GM19324 (cell line): ENCODE measurements at regions not wholly inside any gene's neighbourhood (a gene's known extent, or its start where the extent isn't known, plus 50 kb on each side); places are given as distances from the start of the nearest gene placed in this dataset.
"Not testable (repeated sequence)": the region's sequence is repeated elsewhere in the genome, so short reads cannot be mapped to it uniquely, and the experiment has no call there.

Experiments
- ATAC-seq: cut with Tn5 transposase; IDR thresholded peaks from one replicate; pipeline ENCODE4 v1.9.1; 2021; ENCODE audit warnings: mild to moderate bottlenecking, moderate library complexity; ENCODE audit not compliant: unreplicated experiment, low FRiP score

GRCh38 chr2:199040522-199040921 is 417.2 kb downstream of the SATB2 start:
- no peak for ATAC-seq

GRCh38 chr2:199033761-199034160 is 424.0 kb downstream of the SATB2 start:
- not testable (repeated sequence) for ATAC-seq

GRCh38 chr2:199025146-199025545 is 432.6 kb downstream of the SATB2 start:
- ATAC-seq: no peak

GRCh38 chr2:199024224-199024623 is 433.5 kb downstream of the SATB2 start:
- no peak for ATAC-seq

- ATAC-seq: no peak
Measured at GRCh38 chr2:199019898-199020507, 437.7 kb downstream of the SATB2 start.

- ATAC-seq: no peak
Measured at GRCh38 chr2:199018826-199019225, 438.9 kb downstream of the SATB2 start.

- ATAC-seq: no peak
Measured at GRCh38 chr2:199015072-199015471, 442.7 kb downstream of the SATB2 start.

- no peak for ATAC-seq
Measured at GRCh38 chr2:199014226-199014625, 443.5 kb downstream of the SATB2 start.

GRCh38 chr2:199011908-199012307 is 445.8 kb downstream of the SATB2 start:
- no peak for ATAC-seq

GRCh38 chr2:198994678-198995077 is 463.1 kb downstream of the SATB2 start:
- ATAC-seq: no peak

GRCh38 chr2:198991431-198991830 is 466.3 kb downstream of the SATB2 start:
- ATAC-seq: no peak

- no peak for ATAC-seq
Measured at GRCh38 chr2:198975779-198976178, 482.0 kb downstream of the SATB2 start.

- no peak for ATAC-seq
Measured at GRCh38 chr2:198973785-198974184, 484.0 kb downstream of the SATB2 start.

- ATAC-seq: no peak
Measured at GRCh38 chr2:198973181-198973580, 484.6 kb downstream of the SATB2 start.

GRCh38 chr2:198968545-198968944 is 489.2 kb downstream of the SATB2 start:
- ATAC-seq: no peak

- ATAC-seq: no peak
Measured at GRCh38 chr2:198966269-198966668, 491.5 kb downstream of the SATB2 start.

- no peak for ATAC-seq
Measured at GRCh38 chr2:198961547-198961946, 496.2 kb downstream of the SATB2 start.

GRCh38 chr2:198957181-198957580 is 500.6 kb downstream of the SATB2 start:
- ATAC-seq: no peak

- ATAC-seq: no peak
Measured at GRCh38 chr2:198953328-198953727, 504.4 kb downstream of the SATB2 start.

- no peak for ATAC-seq
Measured at GRCh38 chr2:198950803-198951202, 506.9 kb downstream of the SATB2 start.

- ATAC-seq: no peak
Measured at GRCh38 chr2:198945496-198945895, 512.2 kb downstream of the SATB2 start.

- ATAC-seq: no peak
Measured at GRCh38 chr2:198930170-198930569, 527.6 kb downstream of the SATB2 start.

GRCh38 chr2:198928026-198928425 is 529.7 kb downstream of the SATB2 start:
- ATAC-seq: no peak
